ENCODE measurements at regions not wholly inside any gene's neighbourhood (a gene's known extent, or its start where the extent isn't known, plus 50 kb on each side); places are given as distances from the start of the nearest gene placed in this dataset.

DNA sequence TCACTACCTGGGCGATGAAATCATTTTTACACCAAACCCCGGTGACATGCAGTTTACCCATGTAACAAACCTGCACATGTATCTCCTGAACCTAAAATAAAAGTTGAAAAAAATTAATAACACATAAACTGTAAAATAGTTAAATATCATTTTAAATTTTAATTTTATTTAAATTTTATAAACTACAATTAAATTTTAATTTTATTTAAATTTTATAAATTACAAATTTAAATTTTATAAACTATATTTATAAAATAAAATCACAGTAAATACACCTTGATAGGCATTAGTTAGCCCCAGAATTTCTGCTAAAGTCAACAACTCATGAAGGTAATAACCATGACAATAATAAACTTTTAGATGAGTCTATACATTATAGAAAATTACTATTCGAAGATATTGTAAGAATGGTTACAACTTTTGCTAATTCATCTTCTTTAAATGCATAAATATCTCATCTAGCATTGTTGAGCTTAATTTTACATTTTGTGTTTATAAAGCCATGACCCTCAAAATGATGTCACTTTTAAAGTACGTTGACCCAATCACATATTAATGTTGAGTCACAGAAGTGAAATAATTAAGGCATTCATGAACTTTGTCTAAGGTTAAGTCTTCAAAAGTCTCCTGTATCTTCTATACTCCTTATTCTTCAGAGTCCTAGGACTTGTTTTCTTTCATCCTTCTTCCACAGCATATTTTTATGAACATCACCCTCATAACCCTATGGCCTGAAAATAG is 755.8 kb upstream of the LCORL start:
- Histone ChIP-seq H3K27ac (no peak overlapping the region), H3K27me3 (no peaks in the 10 kb centered on the region), H3K36me3 (no peaks in the 10 kb centered on the region), H3K9me3 (peaks cover 0 to 30% (median 0%) of the 10 kb centered on the region in 12 donors), H3K4me1 (no peaks in the 10 kb centered on the region), H3K4me3 (no peak overlapping the region)
- WGBS, 4 donors = 56 to 62% (median 59%) methylated on average over 4 of the region's 4 CpGs
- intact Hi-C loops (cut with DNase I) = no loop called here
- DNase-seq (no peak), ATAC-seq (no peak)
- TF ChIP-seq, protein P1, sequence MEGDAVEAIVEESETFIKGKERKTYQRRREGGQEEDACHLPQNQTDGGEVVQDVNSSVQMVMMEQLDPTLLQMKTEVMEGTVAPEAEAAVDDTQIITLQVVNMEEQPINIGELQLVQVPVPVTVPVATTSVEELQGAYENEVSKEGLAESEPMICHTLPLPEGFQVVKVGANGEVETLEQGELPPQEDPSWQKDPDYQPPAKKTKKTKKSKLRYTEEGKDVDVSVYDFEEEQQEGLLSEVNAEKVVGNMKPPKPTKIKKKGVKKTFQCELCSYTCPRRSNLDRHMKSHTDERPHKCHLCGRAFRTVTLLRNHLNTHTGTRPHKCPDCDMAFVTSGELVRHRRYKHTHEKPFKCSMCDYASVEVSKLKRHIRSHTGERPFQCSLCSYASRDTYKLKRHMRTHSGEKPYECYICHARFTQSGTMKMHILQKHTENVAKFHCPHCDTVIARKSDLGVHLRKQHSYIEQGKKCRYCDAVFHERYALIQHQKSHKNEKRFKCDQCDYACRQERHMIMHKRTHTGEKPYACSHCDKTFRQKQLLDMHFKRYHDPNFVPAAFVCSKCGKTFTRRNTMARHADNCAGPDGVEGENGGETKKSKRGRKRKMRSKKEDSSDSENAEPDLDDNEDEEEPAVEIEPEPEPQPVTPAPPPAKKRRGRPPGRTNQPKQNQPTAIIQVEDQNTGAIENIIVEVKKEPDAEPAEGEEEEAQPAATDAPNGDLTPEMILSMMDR (IDR thresholded peaks at IDR 0.05) = no peak
- TF ChIP-seq POLR2A (IDR thresholded peaks at IDR 0.05) = no peak

GRCh38 chr4:18767921-18768320 is 746.4 kb upstream of the LCORL start:
- intact Hi-C loops (cut with DNase I) = no loop called here

DNA sequence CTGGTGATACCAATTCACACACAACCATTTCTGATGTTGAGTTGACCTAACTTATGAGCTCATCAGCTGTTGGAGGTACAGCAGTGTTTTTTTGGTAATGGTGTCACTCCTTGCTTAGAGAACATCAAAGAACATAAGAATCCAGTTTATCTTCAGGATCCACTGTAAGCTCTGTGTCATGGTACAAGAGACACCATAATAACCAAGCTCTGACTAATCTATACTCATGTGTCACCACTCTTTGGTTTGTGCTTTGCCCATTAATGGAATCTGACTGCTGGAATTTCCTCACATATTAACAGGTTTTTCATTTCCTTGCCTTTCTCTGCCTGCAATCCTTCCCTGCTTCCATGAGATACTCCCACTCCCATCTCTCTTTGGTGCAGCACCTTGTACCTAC is 735.1 kb upstream of the LCORL start:
- intact Hi-C loops (cut with DNase I) = no loop called here
- no peaks in the 10 kb centered on the region for H3K4me1 ChIP-seq
- no peak overlapping the region for H3K27ac ChIP-seq
- no peak overlapping the region for H3K4me3 ChIP-seq
- H3K36me3 ChIP-seq = no peaks in the 10 kb centered on the region
- H3K27me3 ChIP-seq = no peaks in the 10 kb centered on the region
- DNase-seq = no peak
- no peak for ATAC-seq
- no peak for TF ChIP-seq POLR2A (IDR thresholded peaks at IDR 0.05)
- TF ChIP-seq, protein P1 (IDR thresholded peaks at IDR 0.05) = no peak
- H3K9me3 ChIP-seq = peaks cover 0 to 7% (median 0%) of the 10 kb centered on the region in 12 donors

More at GRCh38 chr4:18767921-18768320, 746.4 kb upstream of the LCORL start:
- ATAC-seq = no peak
- Histone ChIP-seq H3K27me3 (no peaks in the 10 kb centered on the region), H3K9me3 (peaks cover 0 to 8% (median 0%) of the 10 kb centered on the region in 12 donors), H3K27ac (no peak overlapping the region), H3K4me3 (no peak overlapping the region), H3K4me1 (no peaks in the 10 kb centered on the region), H3K36me3 (no peaks in the 10 kb centered on the region)
- WGBS, 4 donors = 61 to 86% (median 72%) methylated on average over 2 of the region's 2 CpGs
- TF ChIP-seq POLR2A (IDR thresholded peaks at IDR 0.05) = no peak
- TF ChIP-seq, protein P1 (IDR thresholded peaks at IDR 0.05) = no peak
- DNase-seq = no peak

GRCh38 chr4:18754180-18754579 is 732.6 kb upstream of the LCORL start:
- peaks cover 0 to 9% (median 0%) of the 10 kb centered on the region in 12 donors for H3K9me3 ChIP-seq
- TF ChIP-seq POLR2A (IDR thresholded peaks at IDR 0.05) = no peak
- DNase-seq = no peak
- no peaks in the 10 kb centered on the region for H3K36me3 ChIP-seq
- H3K27me3 ChIP-seq = no peaks in the 10 kb centered on the region
- intact Hi-C loops (cut with DNase I) = no loop called here
- 81 to 92% (median 85%) methylated on average over 2 of the region's 2 CpGs for WGBS, 4 donors
- H3K4me1 ChIP-seq = no peaks in the 10 kb centered on the region
- no peak for ATAC-seq
- H3K4me3 ChIP-seq = no peak overlapping the region
- no peak overlapping the region for H3K27ac ChIP-seq

DNA sequence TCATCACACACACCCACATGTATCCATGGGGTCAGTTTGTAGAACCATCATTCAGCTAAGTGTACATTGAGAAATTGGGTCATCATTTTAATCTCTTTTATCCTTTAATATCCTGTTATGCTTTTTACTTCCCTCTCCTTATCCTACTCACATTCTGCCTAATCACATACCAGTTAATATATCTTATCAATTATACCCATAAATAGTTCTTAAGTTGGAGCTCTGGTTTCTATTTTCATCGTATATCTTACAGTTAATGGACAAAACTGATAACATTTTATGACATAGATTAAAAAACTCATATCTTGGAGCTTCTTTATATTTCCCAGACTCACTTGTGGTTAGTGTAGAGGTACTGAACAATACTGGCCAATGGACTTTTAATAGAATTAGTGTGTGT is 729.5 kb upstream of the LCORL start:
- Histone ChIP-seq H3K36me3 (no peaks in the 10 kb centered on the region), H3K27ac (no peak overlapping the region), H3K4me3 (no peak overlapping the region), H3K27me3 (no peaks in the 10 kb centered on the region), H3K4me1 (no peaks in the 10 kb centered on the region), H3K9me3 (peaks cover 0 to 16% (median 0%) of the 10 kb centered on the region in 12 donors)
- DNase-seq = no peak
- intact Hi-C loops (cut with DNase I) = no loop called here
- 36 to 47% (median 39%) methylated on average over 1 of the region's 1 CpG for WGBS, 4 donors
- ATAC-seq = no peak
- TF ChIP-seq POLR2A (IDR thresholded peaks at IDR 0.05) = no peak
- TF ChIP-seq, protein P1 (IDR thresholded peaks at IDR 0.05) = no peak

All from heart left ventricle (tissue), 16 donors.